Fibroblast of lung (primary cell): ENCODE measurements at regions not wholly inside any gene's neighbourhood (a gene's known extent, or its start where the extent isn't known, plus 50 kb on each side); places are given as distances from the start of the nearest gene placed in this dataset.

ENCODE experiments used
- CTCF ChIP-seq, 2 donors: IDR thresholded peaks in 1 of 2; conservative IDR thresholded peaks in 1 of 2; 1 replicate in 1 of 2; 2 replicates in 1 of 2; pipeline ENCODE4 v1.5.1; 2011 to 2012; ENCODE audit warnings: low read length in 2 of 2, control low read depth in 1 of 2, inconsistent platforms in 1 of 2, low read depth in 1 of 2, mild to moderate bottlenecking in 1 of 2
- EZH2 ChIP-seq: IDR thresholded peaks from 2 replicates; pipeline ENCODE4 v1.5.1; 2012; ENCODE audit warnings: low read length, control low read depth, mild to moderate bottlenecking; ENCODE audit errors: missing control alignments

DNA sequence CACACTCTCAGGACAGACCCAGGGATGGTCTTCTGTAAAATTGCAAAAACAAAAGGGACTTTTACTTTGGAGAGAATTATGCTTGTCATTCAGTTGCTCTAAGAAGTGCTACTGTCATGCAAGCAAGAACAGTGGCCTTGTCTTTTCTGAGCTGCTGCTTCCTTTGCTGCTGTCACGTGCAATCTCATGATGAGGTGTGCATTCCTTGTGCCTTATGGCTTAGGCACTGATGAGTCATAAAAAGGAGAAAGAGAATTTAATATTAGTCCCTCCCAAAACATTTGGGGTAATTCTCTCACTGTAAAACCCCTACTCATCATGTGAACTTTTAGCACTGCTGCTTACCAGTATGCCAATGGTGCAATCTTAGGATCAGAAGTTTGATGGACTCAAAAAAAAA is 2051.3 kb downstream of the TP53TG3F start:
- TF ChIP-seq CTCF (conservative IDR thresholded peaks at IDR 0.05 in 1 of 2, IDR thresholded peaks at IDR 0.05 in 1 of 2; ENCODE audit: low read depth in 1 of 2, low read length in 2 of 2) (no peak), EZH2 (no peak)
